ENCODE measurements at regions not wholly inside any gene's neighbourhood (a gene's known extent, or its start where the extent isn't known, plus 50 kb on each side); places are given as distances from the start of the nearest gene placed in this dataset.

GRCh38 chr4:145289403-145290076 is 109.2 kb upstream of the OTUD4 start:
- no peak overlapping the region for H2AFZ ChIP-seq (ENCODE audit: low read length)
- H3K9ac ChIP-seq (ENCODE audit: low read depth, low read length, poor library complexity, severe bottlenecking): no peak overlapping the region
- no peaks in the 10 kb centered on the region for H3K27me3 ChIP-seq (ENCODE audit: insufficient read depth, low read length, poor library complexity, severe bottlenecking)
- H3K4me1 ChIP-seq (ENCODE audit: insufficient read depth, low read length, poor library complexity, severe bottlenecking): no peaks in the 10 kb centered on the region
- H4K20me1 ChIP-seq (ENCODE audit: insufficient read depth, low read length, poor library complexity, severe bottlenecking): no peaks in the 10 kb centered on the region
- no peak for TF ChIP-seq CTCF (conservative IDR thresholded peaks at IDR 0.05; ENCODE audit: low read length)
- no peak overlapping the region for H3K4me2 ChIP-seq (ENCODE audit: low read depth, low read length, poor library complexity, severe bottlenecking)
- no peaks in the 10 kb centered on the region for H3K9me2 ChIP-seq (replicated peaks; ENCODE audit: low read depth, low read length)
- no peaks in the 10 kb centered on the region for H3K79me2 ChIP-seq (ENCODE audit: insufficient read depth, low read length)
- H3K36me3 ChIP-seq (ENCODE audit: insufficient read depth, low read length): no peaks in the 10 kb centered on the region
- no peak overlapping the region for H3K4me3 ChIP-seq (ENCODE audit: low read length, poor library complexity, severe bottlenecking)
- H3K9me3 ChIP-seq (ENCODE audit: insufficient read depth, low read depth, low read length): no peaks in the 10 kb centered on the region
- H3F3A ChIP-seq (ENCODE audit: low read depth): no peaks in the 10 kb centered on the region

GRCh38 chr4:145287351-145287750 is 107.0 kb upstream of the OTUD4 start:
- H2AFZ ChIP-seq (ENCODE audit: low read length): 0 out of 2 replicates have a peak overlapping the region, but pooled peaks have one; percentile 30
- H3K9ac ChIP-seq (ENCODE audit: low read depth, low read length, poor library complexity, severe bottlenecking): no peak overlapping the region
- no peak for TF ChIP-seq CTCF (conservative IDR thresholded peaks at IDR 0.05; ENCODE audit: low read length)
- TF ChIP-seq EZH2phosphoT487 (IDR thresholded peaks at IDR 0.05; ENCODE audit: borderline replicate concordance): no peak
- H3K4me2 ChIP-seq (ENCODE audit: low read depth, low read length, poor library complexity, severe bottlenecking): no peak overlapping the region
- no peaks in the 10 kb centered on the region for H3K36me3 ChIP-seq (ENCODE audit: insufficient read depth, low read length)
- no peaks in the 10 kb centered on the region for H3K79me2 ChIP-seq (ENCODE audit: insufficient read depth, low read length)
- H3K9me3 ChIP-seq (ENCODE audit: insufficient read depth, low read depth, low read length): no peaks in the 10 kb centered on the region
- H4K20me1 ChIP-seq (ENCODE audit: insufficient read depth, low read length, poor library complexity, severe bottlenecking): no peaks in the 10 kb centered on the region
- no peak overlapping the region for H3K4me3 ChIP-seq (ENCODE audit: low read length, poor library complexity, severe bottlenecking)
- H3F3A ChIP-seq (ENCODE audit: low read depth): no peaks in the 10 kb centered on the region
- no peaks in the 10 kb centered on the region for H3K9me2 ChIP-seq (replicated peaks; ENCODE audit: low read depth, low read length)
- no peaks in the 10 kb centered on the region for H3K27me3 ChIP-seq (ENCODE audit: insufficient read depth, low read length, poor library complexity, severe bottlenecking)
- no peaks in the 10 kb centered on the region for H3K4me1 ChIP-seq (ENCODE audit: insufficient read depth, low read length, poor library complexity, severe bottlenecking)

- no peaks in the 10 kb centered on the region for H3K36me3 ChIP-seq (ENCODE audit: insufficient read depth, low read length)
- no peaks in the 10 kb centered on the region for H4K20me1 ChIP-seq (ENCODE audit: insufficient read depth, low read length, poor library complexity, severe bottlenecking)
Observed at GRCh38 chr4:145285928-145286327, 105.5 kb upstream of the OTUD4 start.

More at GRCh38 chr4:145285928-145286327, 105.5 kb upstream of the OTUD4 start:
- Histone ChIP-seq H2AFZ (ENCODE audit: low read length) (no peak overlapping the region), H3K27me3 (ENCODE audit: insufficient read depth, low read length, poor library complexity, severe bottlenecking) (no peaks in the 10 kb centered on the region), H3K4me1 (ENCODE audit: insufficient read depth, low read length, poor library complexity, severe bottlenecking) (no peaks in the 10 kb centered on the region), H3F3A (ENCODE audit: low read depth) (no peaks in the 10 kb centered on the region), H3K4me2 (ENCODE audit: low read depth, low read length, poor library complexity, severe bottlenecking) (no peak overlapping the region), H3K4me3 (ENCODE audit: low read length, poor library complexity, severe bottlenecking) (no peak overlapping the region), H3K79me2 (ENCODE audit: insufficient read depth, low read length) (no peaks in the 10 kb centered on the region), H3K9me3 (ENCODE audit: insufficient read depth, low read depth, low read length) (no peaks in the 10 kb centered on the region), H3K9ac (ENCODE audit: low read depth, low read length, poor library complexity, severe bottlenecking) (no peak overlapping the region), H3K9me2 (replicated peaks; ENCODE audit: low read depth, low read length) (no peaks in the 10 kb centered on the region)
- TF ChIP-seq EZH2phosphoT487 (IDR thresholded peaks at IDR 0.05; ENCODE audit: borderline replicate concordance) (no peak), CTCF (conservative IDR thresholded peaks at IDR 0.05; ENCODE audit: low read length) (no peak)
